ENCODE measurements at regions not wholly inside any gene's neighbourhood (a gene's known extent, or its start where the extent isn't known, plus 50 kb on each side); places are given as distances from the start of the nearest gene placed in this dataset.

GRCh38 chr9:691825-692400 lies 149.6 kb upstream of the DMRT1 start:
- Histone ChIP-seq H2AFZ (ENCODE audit: low read depth) (no peak overlapping the region), H3K27ac (no peak overlapping the region), H3K4me1 (ENCODE audit: low read depth, poor library complexity, severe bottlenecking) (no peaks in the 10 kb centered on the region), H3K9ac (no peak overlapping the region), H3K4me2 (no peak overlapping the region), H3K4me3 (IDR thresholded peaks at IDR 0.05; ENCODE audit: insufficient read depth, low read depth, low read length) (no peak overlapping the region), H4K20me1 (ENCODE audit: insufficient read depth) (no peaks in the 10 kb centered on the region), H3K36me3 (ENCODE audit: insufficient read depth) (no peaks in the 10 kb centered on the region), H3K27me3 (ENCODE audit: insufficient read depth, low read depth) (no peaks in the 10 kb centered on the region), H3K79me2 (ENCODE audit: insufficient read depth, low read depth) (no peaks in the 10 kb centered on the region)
- no peak for TF ChIP-seq CTCF (conservative IDR thresholded peaks at IDR 0.05; ENCODE audit: low read depth, low read length)

- H3K27me3 ChIP-seq (ENCODE audit: insufficient read depth, low read depth), result no peaks in the 10 kb centered on the region
- H3K4me3 ChIP-seq (IDR thresholded peaks at IDR 0.05; ENCODE audit: insufficient read depth, low read depth, low read length), result no peak overlapping the region
- no peaks in the 10 kb centered on the region for H3K36me3 ChIP-seq (ENCODE audit: insufficient read depth)
- TF ChIP-seq CTCF (conservative IDR thresholded peaks at IDR 0.05; ENCODE audit: low read depth, low read length), result no peak
- H3K4me1 ChIP-seq (ENCODE audit: low read depth, poor library complexity, severe bottlenecking), result no peaks in the 10 kb centered on the region
- no peaks in the 10 kb centered on the region for H3K79me2 ChIP-seq (ENCODE audit: insufficient read depth, low read depth)
- H3K9ac ChIP-seq, result no peak overlapping the region
- H3K27ac ChIP-seq, result no peak overlapping the region
- no peak overlapping the region for H2AFZ ChIP-seq (ENCODE audit: low read depth)
- no peak overlapping the region for H3K4me2 ChIP-seq
- no peaks in the 10 kb centered on the region for H4K20me1 ChIP-seq (ENCODE audit: insufficient read depth)
Measured at GRCh38 chr9:692636-693129, 148.8 kb upstream of the DMRT1 start.

DNA sequence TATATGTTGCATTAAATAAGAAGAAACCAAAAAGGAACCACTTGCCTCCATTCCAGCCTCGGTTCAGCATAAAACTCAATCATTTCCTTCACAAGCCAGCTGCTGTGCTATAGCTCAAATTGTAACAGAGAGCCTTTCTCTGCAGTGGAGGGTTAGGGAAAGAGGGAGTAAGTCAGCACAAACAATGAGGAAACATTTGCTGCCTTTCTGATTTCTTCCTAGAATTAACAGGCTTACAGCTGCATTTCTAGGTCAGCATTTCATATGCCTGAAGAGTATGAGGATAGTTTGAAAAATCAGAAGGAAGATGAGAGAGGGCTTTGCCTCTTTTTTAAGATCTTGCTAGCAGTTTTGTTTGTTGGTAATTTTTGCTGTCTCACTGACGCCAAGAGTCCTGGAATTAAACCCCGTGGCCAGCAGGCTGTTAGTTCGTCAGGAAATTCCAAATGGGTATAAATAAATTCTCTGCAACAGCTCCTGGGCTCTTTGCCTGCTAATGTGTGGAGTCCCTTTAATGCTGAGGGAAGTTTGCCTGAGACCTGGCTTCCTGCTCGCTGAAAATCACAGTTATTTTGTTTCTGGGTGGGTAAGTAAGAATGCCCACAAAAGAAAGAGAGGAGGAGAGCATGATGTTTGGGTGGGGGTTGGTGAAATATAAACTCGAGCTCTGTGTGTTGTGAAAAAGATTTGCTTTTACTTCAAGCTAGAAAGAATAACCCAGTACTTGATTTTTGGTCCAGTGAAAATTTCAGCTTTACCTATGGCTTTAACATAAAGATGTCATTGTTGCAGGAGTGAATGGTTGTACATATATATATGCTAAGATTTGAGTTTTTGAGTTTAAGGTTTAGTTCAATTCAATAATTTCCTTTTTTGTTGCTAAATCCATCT lies 148.1 kb upstream of the DMRT1 start:
- Histone ChIP-seq H3K4me2 (no peak overlapping the region), H3K4me1 (ENCODE audit: low read depth, poor library complexity, severe bottlenecking) (no peaks in the 10 kb centered on the region), H2AFZ (ENCODE audit: low read depth) (no peak overlapping the region), H4K20me1 (ENCODE audit: insufficient read depth) (no peaks in the 10 kb centered on the region), H3K9ac (no peak overlapping the region), H3K4me3 (IDR thresholded peaks at IDR 0.05; ENCODE audit: insufficient read depth, low read depth, low read length) (no peak overlapping the region), H3K27me3 (ENCODE audit: insufficient read depth, low read depth) (no peaks in the 10 kb centered on the region), H3K36me3 (ENCODE audit: insufficient read depth) (no peaks in the 10 kb centered on the region), H3K27ac (no peak overlapping the region), H3K79me2 (ENCODE audit: insufficient read depth, low read depth) (no peaks in the 10 kb centered on the region)
- TF ChIP-seq CTCF (conservative IDR thresholded peaks at IDR 0.05; ENCODE audit: low read depth, low read length), result no peak

- Histone ChIP-seq H3K27me3 (ENCODE audit: insufficient read depth, low read depth) (no peaks in the 10 kb centered on the region), H2AFZ (ENCODE audit: low read depth) (no peak overlapping the region), H3K4me1 (ENCODE audit: low read depth, poor library complexity, severe bottlenecking) (no peaks in the 10 kb centered on the region), H3K79me2 (ENCODE audit: insufficient read depth, low read depth) (no peaks in the 10 kb centered on the region), H3K27ac (no peak overlapping the region), H3K36me3 (ENCODE audit: insufficient read depth) (no peaks in the 10 kb centered on the region), H3K4me3 (IDR thresholded peaks at IDR 0.05; ENCODE audit: insufficient read depth, low read depth, low read length) (no peak overlapping the region), H3K4me2 (no peak overlapping the region), H3K9ac (no peak overlapping the region), H4K20me1 (ENCODE audit: insufficient read depth) (no peaks in the 10 kb centered on the region)
- TF ChIP-seq CTCF (conservative IDR thresholded peaks at IDR 0.05; ENCODE audit: low read depth, low read length), result no peak
Measured at GRCh38 chr9:694092-694402, 147.4 kb upstream of the DMRT1 start.

Measured in KMS-11 (cell line).